ENCODE measurements at regions not wholly inside any gene's neighbourhood (a gene's known extent, or its start where the extent isn't known, plus 50 kb on each side); places are given as distances from the start of the nearest gene placed in this dataset.

- Histone ChIP-seq H3K4me1 (ENCODE audit: insufficient read depth, low read length) (peaks cover 11% of the 10 kb centered on the region), H3K4me3 (ENCODE audit: low read length) (no peak overlapping the region), H3K27ac (ENCODE audit: low read depth in 1 of 2, low read length in 2 of 2) (no peak overlapping the region), H3K27me3 (ENCODE audit: control insufficient read depth in 1 of 2, insufficient read depth in 2 of 2, low read length in 2 of 2) (no peaks in the 10 kb centered on the region), H3K36me3 (ENCODE audit: insufficient read depth, low read length) (no peaks in the 10 kb centered on the region), H3K9me3 (ENCODE audit: control insufficient read depth in 1 of 2, insufficient read depth in 1 of 2, low read length in 2 of 2) (no peaks in the 10 kb centered on the region)
- peaks cover 12% of the 10 kb centered on the region for H3K9me3 Mint-ChIP-seq
- H3K36me3 Mint-ChIP-seq (ENCODE audit: low read depth), result peaks cover 10% of the 10 kb centered on the region
- ChIA-PET POLR2A (no interaction called here), CTCF (no interaction called here)
- H3K4me1 Mint-ChIP-seq (ENCODE audit: low read depth), result peaks cover 24% of the 10 kb centered on the region
- no peak overlapping the region for H3K4me3 Mint-ChIP-seq
- TF ChIP-seq CTCF (IDR thresholded peaks at IDR 0.05), result no peak
- intact Hi-C loops (cut with DNase I, micrococcal nuclease), result no loop called here
- no peak overlapping the region for H3K27ac Mint-ChIP-seq
- no peak for ATAC-seq (ENCODE audit: poor library complexity)
- no peak for DNase-seq
- no peaks in the 10 kb centered on the region for H3K27me3 Mint-ChIP-seq
Observed at GRCh38 chr12:19681007-19681406, 241.7 kb downstream of the AEBP2 start.

GRCh38 chr12:19683178-19683927, 244.1 kb downstream of the AEBP2 start:
- H3K27ac Mint-ChIP-seq, result no peak overlapping the region

GRCh38 chr12:19687371-19687770, 248.1 kb downstream of the AEBP2 start:
- no peak overlapping the region for H3K27ac ChIP-seq (ENCODE audit: low read depth in 1 of 2, low read length in 2 of 2)
- ATAC-seq (ENCODE audit: poor library complexity) (no peak), DNase-seq (no peak)
- intact Hi-C loops (cut with DNase I, micrococcal nuclease), result no loop called here
- Mint-ChIP-seq H3K9me3 (no peaks in the 10 kb centered on the region), H3K27me3 (no peaks in the 10 kb centered on the region), H3K36me3 (ENCODE audit: low read depth) (no peaks in the 10 kb centered on the region), H3K4me3 (no peak overlapping the region), H3K4me1 (ENCODE audit: low read depth) (peaks cover 2% of the 10 kb centered on the region), H3K27ac (no peak overlapping the region)
- CTCF ChIA-PET, result no interaction called here
- POLR2A ChIA-PET, result interaction anchor here (0.6 kb wide), 1 partner anchor 206 kb away, joined by 3 read pairs; no protein-coding TSS in a partner anchor
- no peaks in the 10 kb centered on the region for H3K4me1 ChIP-seq (ENCODE audit: insufficient read depth, low read length)
- no peaks in the 10 kb centered on the region for H3K9me3 ChIP-seq (ENCODE audit: control insufficient read depth in 1 of 2, insufficient read depth in 1 of 2, low read length in 2 of 2)
- H3K4me3 ChIP-seq (ENCODE audit: low read length), result no peak overlapping the region
- no peaks in the 10 kb centered on the region for H3K27me3 ChIP-seq (ENCODE audit: control insufficient read depth in 1 of 2, insufficient read depth in 2 of 2, low read length in 2 of 2)
- H3K36me3 ChIP-seq (ENCODE audit: insufficient read depth, low read length), result no peaks in the 10 kb centered on the region
- TF ChIP-seq CTCF (IDR thresholded peaks at IDR 0.05), result no peak

More at GRCh38 chr12:19683178-19683927, 244.1 kb downstream of the AEBP2 start:
- H3K4me3 ChIP-seq (ENCODE audit: low read length), result no peak overlapping the region
- H3K36me3 ChIP-seq (ENCODE audit: insufficient read depth, low read length), result no peaks in the 10 kb centered on the region
- H3K4me1 ChIP-seq (ENCODE audit: insufficient read depth, low read length), result peaks cover 11% of the 10 kb centered on the region
- no peaks in the 10 kb centered on the region for H3K27me3 ChIP-seq (ENCODE audit: control insufficient read depth in 1 of 2, insufficient read depth in 2 of 2, low read length in 2 of 2)
- peaks cover 21% of the 10 kb centered on the region for H3K4me1 Mint-ChIP-seq (ENCODE audit: low read depth)
- no peaks in the 10 kb centered on the region for H3K27me3 Mint-ChIP-seq
- H3K4me3 Mint-ChIP-seq, result no peak overlapping the region
- TF ChIP-seq CTCF (IDR thresholded peaks at IDR 0.05), result no peak
- ChIA-PET POLR2A (no interaction called here), CTCF (no interaction called here)
- peaks cover 10% of the 10 kb centered on the region for H3K36me3 Mint-ChIP-seq (ENCODE audit: low read depth)
- DNase-seq (no peak), ATAC-seq (ENCODE audit: poor library complexity) (no peak)
- no peak overlapping the region for H3K27ac ChIP-seq (ENCODE audit: low read depth in 1 of 2, low read length in 2 of 2)
- H3K9me3 ChIP-seq (ENCODE audit: control insufficient read depth in 1 of 2, insufficient read depth in 1 of 2, low read length in 2 of 2), result no peaks in the 10 kb centered on the region
- H3K9me3 Mint-ChIP-seq, result peaks cover 12% of the 10 kb centered on the region
- intact Hi-C loops (cut with DNase I, micrococcal nuclease), result no loop called here

Data from CD4-positive, alpha-beta T cell (primary cell).